ENCODE measurements at regions not wholly inside any gene's neighbourhood (a gene's known extent, or its start where the extent isn't known, plus 50 kb on each side); places are given as distances from the start of the nearest gene placed in this dataset.

DNA sequence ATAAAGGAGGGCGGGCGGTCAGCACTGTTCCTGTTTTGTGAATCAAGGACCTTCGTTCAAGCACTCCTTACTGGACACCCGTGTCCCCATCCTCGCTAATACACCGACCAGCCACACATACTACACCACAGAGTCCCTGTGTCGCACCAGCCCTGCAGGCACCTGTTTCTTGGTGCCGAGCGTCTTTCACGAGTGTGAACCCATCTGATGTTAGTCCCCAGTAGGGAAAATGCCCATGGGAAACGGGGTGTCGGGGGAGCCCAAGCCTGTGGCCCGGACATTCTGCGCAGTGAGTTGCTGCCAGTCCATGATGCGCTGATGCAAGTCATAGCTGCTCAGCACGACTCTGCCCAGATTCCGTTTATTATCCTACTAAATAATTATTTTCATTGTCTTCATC, 74.7 kb downstream of the TTLL2 start:
- ChIA-PET CTCF (no interaction called here), POLR2A (ENCODE audit: low non-redundant PET) (no interaction called here)
- no peak for TF ChIP-seq EZH2 (IDR thresholded peaks at IDR 0.05; ENCODE audit: borderline replicate concordance, low read depth, low read length, poor library complexity, severe bottlenecking)
- TF ChIP-seq, protein P1, sequence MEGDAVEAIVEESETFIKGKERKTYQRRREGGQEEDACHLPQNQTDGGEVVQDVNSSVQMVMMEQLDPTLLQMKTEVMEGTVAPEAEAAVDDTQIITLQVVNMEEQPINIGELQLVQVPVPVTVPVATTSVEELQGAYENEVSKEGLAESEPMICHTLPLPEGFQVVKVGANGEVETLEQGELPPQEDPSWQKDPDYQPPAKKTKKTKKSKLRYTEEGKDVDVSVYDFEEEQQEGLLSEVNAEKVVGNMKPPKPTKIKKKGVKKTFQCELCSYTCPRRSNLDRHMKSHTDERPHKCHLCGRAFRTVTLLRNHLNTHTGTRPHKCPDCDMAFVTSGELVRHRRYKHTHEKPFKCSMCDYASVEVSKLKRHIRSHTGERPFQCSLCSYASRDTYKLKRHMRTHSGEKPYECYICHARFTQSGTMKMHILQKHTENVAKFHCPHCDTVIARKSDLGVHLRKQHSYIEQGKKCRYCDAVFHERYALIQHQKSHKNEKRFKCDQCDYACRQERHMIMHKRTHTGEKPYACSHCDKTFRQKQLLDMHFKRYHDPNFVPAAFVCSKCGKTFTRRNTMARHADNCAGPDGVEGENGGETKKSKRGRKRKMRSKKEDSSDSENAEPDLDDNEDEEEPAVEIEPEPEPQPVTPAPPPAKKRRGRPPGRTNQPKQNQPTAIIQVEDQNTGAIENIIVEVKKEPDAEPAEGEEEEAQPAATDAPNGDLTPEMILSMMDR (conservative IDR thresholded peaks at IDR 0.05; ENCODE audit: low read depth, low read length): no peak
- no peak overlapping the region for H3K27ac ChIP-seq (ENCODE audit: low read depth, low read length, poor library complexity, severe bottlenecking)
- no peak overlapping the region for H3K4me3 ChIP-seq (ENCODE audit: low read depth, low read length, poor library complexity, severe bottlenecking)
- no peak for DNase-seq (ENCODE audit: low spot score)
- H3K27me3 ChIP-seq (replicated peaks; ENCODE audit: insufficient read depth, low read depth, low read length, poor library complexity): no peaks in the 10 kb centered on the region
- H3K36me3 ChIP-seq (ENCODE audit: insufficient read depth, low read length, poor library complexity, severe bottlenecking): no peaks in the 10 kb centered on the region
- intact Hi-C loops (cut with micrococcal nuclease; ENCODE audit: unreplicated experiment): loop anchor here (10.0 kb wide), 1 partner anchor 495 kb away; no protein-coding TSS in a partner anchor
- BruUV-seq (replicated peaks): no TSS peak
- no peaks in the 10 kb centered on the region for H3K9me3 ChIP-seq (ENCODE audit: low read depth, low read length, poor library complexity, severe bottlenecking)
- H3K4me1 ChIP-seq (ENCODE audit: insufficient read depth, low read length, poor library complexity, severe bottlenecking): no peaks in the 10 kb centered on the region

DNA sequence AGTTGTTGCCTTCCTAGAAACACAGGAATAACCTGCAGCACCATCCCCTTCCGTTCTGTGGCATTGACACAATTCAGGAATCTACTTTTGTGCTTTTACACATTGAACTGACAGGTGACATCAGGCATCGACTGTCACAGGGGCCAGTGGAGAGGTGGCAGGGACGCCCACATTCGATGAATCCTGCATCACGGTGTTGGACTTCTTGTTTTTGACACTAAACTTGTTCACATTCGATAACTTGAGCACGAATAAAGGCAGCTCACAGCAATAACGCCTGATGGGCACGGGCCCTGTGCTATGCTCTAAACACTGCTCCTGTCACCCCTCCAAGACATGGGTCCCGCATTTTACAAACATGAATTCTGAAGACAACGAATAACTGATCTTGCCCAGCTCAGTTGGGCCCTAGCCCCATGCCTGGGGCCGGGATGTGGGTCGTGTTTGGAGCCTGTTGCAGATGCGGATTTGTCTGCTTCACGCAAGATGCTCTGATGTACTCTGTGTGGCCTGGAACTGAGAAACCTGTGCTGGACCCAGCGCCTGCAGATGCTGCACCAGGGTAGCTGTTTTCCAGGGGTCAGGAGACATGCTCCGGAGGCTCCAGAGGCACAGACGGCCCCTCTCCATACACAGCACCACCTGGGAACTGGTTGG, 75.7 kb downstream of the TTLL2 start:
- ChIA-PET POLR2A (ENCODE audit: low non-redundant PET) (no interaction called here), CTCF (no interaction called here)
- no peaks in the 10 kb centered on the region for H3K4me1 ChIP-seq (ENCODE audit: insufficient read depth, low read length, poor library complexity, severe bottlenecking)
- H3K36me3 ChIP-seq (ENCODE audit: insufficient read depth, low read length, poor library complexity, severe bottlenecking): no peaks in the 10 kb centered on the region
- H3K27ac ChIP-seq (ENCODE audit: low read depth, low read length, poor library complexity, severe bottlenecking): no peak overlapping the region
- DNase-seq (ENCODE audit: low spot score): no peak
- TF ChIP-seq, protein P1 (conservative IDR thresholded peaks at IDR 0.05; ENCODE audit: low read depth, low read length): no peak
- TF ChIP-seq EZH2 (IDR thresholded peaks at IDR 0.05; ENCODE audit: borderline replicate concordance, low read depth, low read length, poor library complexity, severe bottlenecking): no peak
- H3K9me3 ChIP-seq (ENCODE audit: low read depth, low read length, poor library complexity, severe bottlenecking): no peaks in the 10 kb centered on the region
- intact Hi-C loops (cut with micrococcal nuclease; ENCODE audit: unreplicated experiment): no loop called here
- no peaks in the 10 kb centered on the region for H3K27me3 ChIP-seq (replicated peaks; ENCODE audit: insufficient read depth, low read depth, low read length, poor library complexity)
- no TSS peak for BruUV-seq (replicated peaks)
- no peak overlapping the region for H3K4me3 ChIP-seq (ENCODE audit: low read depth, low read length, poor library complexity, severe bottlenecking)

DNA sequence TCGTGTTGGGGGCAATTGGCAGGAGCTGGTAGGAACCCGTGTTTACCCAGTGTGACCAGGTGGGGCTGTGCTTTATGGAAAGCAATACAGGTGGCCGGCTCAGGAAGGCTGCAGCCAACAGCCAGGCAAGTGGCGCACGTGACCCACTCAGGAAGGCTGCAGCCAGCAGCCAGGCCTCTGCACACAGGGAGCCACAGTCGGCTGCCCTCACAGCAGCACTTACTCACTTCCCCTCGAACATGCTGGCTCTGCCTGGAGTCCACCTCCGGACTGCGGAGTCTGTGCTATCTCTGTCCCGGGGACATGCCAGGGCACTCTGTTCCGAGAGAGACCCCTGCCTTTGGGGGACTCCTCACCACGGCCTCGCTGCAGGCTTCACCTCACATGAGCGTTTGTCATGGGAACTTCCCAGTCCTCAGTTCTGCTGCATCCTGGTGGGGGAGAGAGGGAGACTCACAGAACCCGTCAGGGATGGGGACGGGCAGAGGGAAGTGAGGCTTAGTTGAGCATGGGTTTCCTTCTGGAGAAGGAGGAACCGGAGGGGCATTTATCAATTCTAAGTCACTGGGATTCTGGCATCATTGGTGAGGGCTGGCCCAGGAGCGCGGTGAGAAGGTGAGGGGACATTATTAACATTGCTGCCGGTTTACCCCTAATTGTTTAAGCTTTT, 76.8 kb downstream of the TTLL2 start:
- ChIA-PET CTCF (no interaction called here), POLR2A (ENCODE audit: low non-redundant PET) (no interaction called here)
- no peaks in the 10 kb centered on the region for H3K9me3 ChIP-seq (ENCODE audit: low read depth, low read length, poor library complexity, severe bottlenecking)
- no peak overlapping the region for H3K4me3 ChIP-seq (ENCODE audit: low read depth, low read length, poor library complexity, severe bottlenecking)
- intact Hi-C loops (cut with micrococcal nuclease; ENCODE audit: unreplicated experiment): no loop called here
- BruUV-seq (replicated peaks): no TSS peak
- H3K27ac ChIP-seq (ENCODE audit: low read depth, low read length, poor library complexity, severe bottlenecking): no peak overlapping the region
- no peak for TF ChIP-seq EZH2 (IDR thresholded peaks at IDR 0.05; ENCODE audit: borderline replicate concordance, low read depth, low read length, poor library complexity, severe bottlenecking)
- TF ChIP-seq, protein P1 (conservative IDR thresholded peaks at IDR 0.05; ENCODE audit: low read depth, low read length): no peak
- H3K36me3 ChIP-seq (ENCODE audit: insufficient read depth, low read length, poor library complexity, severe bottlenecking): no peaks in the 10 kb centered on the region
- DNase-seq (ENCODE audit: low spot score): no peak
- no peaks in the 10 kb centered on the region for H3K4me1 ChIP-seq (ENCODE audit: insufficient read depth, low read length, poor library complexity, severe bottlenecking)
- H3K27me3 ChIP-seq (replicated peaks; ENCODE audit: insufficient read depth, low read depth, low read length, poor library complexity): no peaks in the 10 kb centered on the region

Data from A673 (cell line).